HG03342 (cell line): ENCODE measurements at regions not wholly inside any gene's neighbourhood (a gene's known extent, or its start where the extent isn't known, plus 50 kb on each side); places are given as distances from the start of the nearest gene placed in this dataset.
"Not testable (repeated sequence)": the region's sequence is repeated elsewhere in the genome, so short reads cannot be mapped to it uniquely, and the experiment has no call there.

Source experiments
- ATAC-seq: cut with Tn5 transposase; IDR thresholded peaks from one replicate; pipeline ENCODE4 v1.9.1; 2021; ENCODE audit warnings: mild to moderate bottlenecking, moderate library complexity; ENCODE audit not compliant: unreplicated experiment

- ATAC-seq: no peak
Observed at GRCh38 chr13:76667551-76667950, 218.7 kb downstream of the KCTD12 start.

DNA sequence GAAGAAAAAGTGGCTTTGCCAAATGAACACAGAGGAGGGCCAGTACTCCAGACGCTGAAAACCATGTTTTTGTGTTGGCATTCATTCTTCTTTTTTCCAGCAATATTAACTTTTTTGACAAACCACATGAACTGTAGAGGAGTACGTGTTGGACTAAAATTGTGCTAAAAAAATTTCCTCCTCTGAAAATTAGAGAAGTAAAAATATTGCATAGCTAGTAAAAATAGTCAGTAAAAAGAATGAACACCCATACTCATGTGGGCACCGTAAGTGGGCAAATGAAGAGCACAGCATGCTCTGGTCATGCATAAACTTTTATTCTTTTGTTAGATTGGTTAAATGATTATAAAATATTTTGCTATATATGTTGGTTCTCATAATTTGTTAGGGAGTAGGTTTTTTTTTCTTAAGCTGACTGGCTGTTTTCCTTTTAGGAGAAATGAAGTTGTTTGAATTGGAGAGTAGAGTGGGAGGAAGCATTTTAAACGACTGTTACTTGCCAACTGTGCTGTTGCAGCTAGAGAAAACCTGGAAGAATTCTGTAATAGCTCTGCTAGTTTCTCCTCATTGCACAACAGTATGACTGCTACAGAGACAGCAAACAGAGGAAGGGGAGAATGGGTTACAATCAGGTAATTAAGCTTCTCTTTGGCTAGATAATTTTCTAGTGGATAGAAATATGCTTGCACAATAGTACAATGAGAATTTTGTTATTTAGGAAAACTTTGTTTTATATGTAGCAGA lies 222.4 kb downstream of the KCTD12 start:
- ATAC-seq: no peak

- not testable (repeated sequence) for ATAC-seq
Observed at GRCh38 chr13:76659074-76659473, 227.1 kb downstream of the KCTD12 start.

DNA sequence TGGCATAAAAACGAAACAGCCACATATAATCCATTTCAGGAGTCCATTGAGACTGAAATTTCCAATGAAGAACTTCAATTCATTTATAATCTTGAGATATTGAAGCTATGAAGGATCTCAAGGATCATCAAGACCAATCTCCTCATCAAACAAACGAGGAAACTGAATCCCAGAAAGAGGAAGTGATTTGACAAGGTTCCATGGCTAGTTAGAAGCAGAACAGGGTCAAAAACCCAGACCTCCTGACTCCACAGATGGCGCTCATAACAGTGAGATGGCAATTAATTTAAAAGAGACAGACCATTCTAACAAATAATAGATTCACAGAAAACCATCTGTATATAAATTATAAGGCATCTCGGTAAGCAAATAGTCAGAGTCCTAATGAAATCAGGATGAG lies 229.7 kb downstream of the KCTD12 start:
- ATAC-seq: no peak

DNA sequence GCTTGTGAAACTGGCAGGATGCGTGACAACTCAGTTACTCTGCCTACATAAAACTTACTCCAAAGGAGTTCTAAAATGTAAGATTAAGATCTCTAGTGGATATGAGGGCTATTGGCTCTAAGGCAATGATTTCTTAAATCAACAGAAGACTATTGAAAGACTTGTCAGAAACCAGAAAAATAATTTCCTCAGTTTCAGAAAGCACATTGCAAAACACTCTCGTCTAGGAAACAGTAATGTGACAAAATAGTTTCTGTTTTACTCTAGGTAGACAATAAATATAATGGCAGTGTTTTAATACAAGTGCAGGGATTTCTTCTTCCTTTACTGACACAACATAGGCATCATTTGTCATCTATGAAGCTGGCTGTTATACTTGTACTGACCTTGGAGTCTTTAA lies 230.1 kb downstream of the KCTD12 start:
- ATAC-seq: no peak

GRCh38 chr13:76654263-76654662 lies 231.9 kb downstream of the KCTD12 start:
- no peak for ATAC-seq

- no peak for ATAC-seq
Observed at GRCh38 chr13:76651286-76651685, 234.9 kb downstream of the KCTD12 start.

DNA sequence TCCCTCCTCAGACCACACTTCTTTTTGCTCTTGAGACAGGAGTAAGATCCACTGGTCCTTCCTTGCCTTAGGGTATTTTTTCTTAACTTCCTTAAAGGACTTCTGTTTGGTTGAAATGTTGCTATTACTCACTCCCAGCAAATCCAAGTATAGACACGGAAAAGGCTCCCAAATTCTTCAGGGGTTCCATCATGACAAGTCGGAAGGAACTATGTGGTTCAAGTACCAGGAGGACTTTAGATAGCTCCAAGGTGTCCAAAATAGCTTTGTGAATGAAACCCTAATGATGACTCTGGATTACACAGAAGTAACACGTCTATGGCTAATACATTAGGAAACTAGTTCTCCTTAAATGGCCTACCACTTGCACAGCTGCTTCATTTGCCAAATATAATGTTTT lies 238.7 kb downstream of the KCTD12 start:
- no peak for ATAC-seq

- ATAC-seq: no peak
Observed at GRCh38 chr13:76646946-76647345, 239.3 kb downstream of the KCTD12 start.

GRCh38 chr13:76645632-76646031 lies 240.6 kb downstream of the KCTD12 start:
- no peak for ATAC-seq

GRCh38 chr13:76644906-76645305 lies 241.3 kb downstream of the KCTD12 start:
- ATAC-seq: no peak

GRCh38 chr13:76643596-76643995 lies 242.6 kb downstream of the KCTD12 start:
- no peak for ATAC-seq

- ATAC-seq: no peak
Observed at GRCh38 chr13:76641056-76641455, 245.1 kb downstream of the KCTD12 start.

DNA sequence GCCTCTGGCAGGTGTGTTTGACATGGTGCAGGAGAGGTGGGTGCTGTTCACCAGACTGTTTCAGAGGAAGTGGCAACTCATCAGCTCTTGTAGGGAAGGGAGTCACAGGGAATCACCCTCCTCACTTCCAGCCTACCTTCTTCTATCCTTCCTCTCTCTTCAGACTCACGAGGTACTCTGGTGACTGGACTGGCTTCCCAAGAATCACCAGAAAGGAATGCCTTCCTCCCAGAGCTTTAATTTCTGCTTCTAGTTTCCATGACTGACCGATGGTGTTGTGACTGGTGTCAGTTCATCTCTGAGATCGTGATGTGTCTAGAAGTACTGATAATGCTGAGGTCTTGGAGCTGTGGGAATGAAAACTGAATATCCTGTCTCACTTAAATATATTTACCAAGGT lies 247.3 kb downstream of the KCTD12 start:
- ATAC-seq: no peak

GRCh38 chr13:76638181-76638580 lies 248.0 kb downstream of the KCTD12 start:
- no peak for ATAC-seq

- no peak for ATAC-seq
Observed at GRCh38 chr13:76637641-76638141, 248.5 kb downstream of the KCTD12 start.

- ATAC-seq: no peak
Observed at GRCh38 chr13:76636829-76637228, 249.4 kb downstream of the KCTD12 start.

DNA sequence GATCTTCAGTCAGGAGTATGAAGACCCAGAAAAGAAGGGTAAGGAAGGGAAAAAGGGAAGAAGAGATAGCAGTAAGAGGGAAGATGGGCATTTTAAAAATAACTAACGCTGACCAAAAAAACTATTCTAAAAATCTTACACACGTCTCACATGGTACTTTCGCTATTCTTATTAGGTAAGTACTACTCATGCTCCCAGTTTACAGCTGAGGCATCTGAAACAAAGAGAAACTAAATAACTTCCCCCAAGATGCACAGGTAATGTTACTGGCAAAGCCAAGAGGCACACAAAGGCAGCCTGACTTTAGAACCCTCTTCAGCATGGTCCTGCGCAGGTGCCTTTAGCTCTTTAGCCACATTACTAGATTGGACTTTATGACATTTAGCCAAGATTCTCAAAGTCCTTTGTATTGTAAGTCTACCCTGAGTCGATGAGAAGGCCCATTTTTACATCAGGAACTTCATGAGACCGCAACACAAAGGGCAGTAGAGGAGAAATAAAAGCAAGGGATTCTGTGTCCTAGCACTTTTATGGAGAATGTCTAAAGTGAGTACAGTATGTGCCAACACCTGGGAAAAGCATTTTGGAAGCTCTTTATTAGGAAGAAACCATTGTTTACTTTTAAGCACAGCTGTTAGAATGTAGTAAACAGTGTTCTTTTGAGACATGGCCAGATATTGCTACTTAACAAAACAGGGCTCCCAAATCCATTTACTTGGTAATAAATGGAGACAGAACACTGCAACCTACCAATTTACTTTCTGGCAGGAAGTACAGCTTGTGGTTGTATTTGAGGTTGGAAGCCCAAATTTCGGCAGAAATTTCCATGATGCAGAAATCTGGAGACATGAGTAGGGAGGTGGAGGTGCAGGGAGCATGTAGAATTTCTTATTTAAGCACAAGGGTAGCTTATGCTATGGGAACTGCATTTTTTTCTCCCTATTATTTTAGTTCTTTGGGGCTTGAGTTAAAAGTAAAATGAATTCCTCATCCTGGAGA lies 250.7 kb downstream of the KCTD12 start:
- no peak for ATAC-seq

GRCh38 chr13:76634431-76635191 lies 251.6 kb downstream of the KCTD12 start:
- ATAC-seq: no peak

DNA sequence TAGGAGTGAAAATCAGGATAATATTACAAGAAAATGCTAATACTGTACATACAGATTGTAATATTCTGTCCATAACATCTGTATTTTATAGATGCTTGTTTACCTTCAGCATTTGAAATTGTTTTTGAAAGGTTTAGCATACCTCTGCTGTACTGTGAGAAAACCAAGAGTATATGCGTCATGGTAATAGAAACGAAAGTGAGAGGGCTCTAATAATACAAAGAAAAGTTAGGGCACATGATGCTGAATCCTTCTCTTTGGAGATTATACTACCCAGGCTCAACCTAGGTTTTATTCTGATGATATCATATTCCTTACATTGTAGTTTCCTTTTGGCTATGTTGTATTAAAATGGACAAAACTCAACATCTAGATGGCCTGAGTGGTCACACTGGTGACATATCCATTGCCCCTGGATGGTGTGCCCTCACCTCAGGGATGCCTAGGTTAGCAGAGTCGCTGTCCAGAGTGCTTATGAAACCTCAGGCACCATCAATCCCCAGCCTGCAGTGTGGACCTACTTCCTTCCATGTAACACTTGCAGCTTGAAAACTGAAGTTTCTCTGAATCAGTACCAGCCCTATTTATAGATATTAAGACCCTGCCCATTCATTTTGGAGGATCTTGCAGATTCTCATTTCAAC lies 253.7 kb downstream of the KCTD12 start:
- ATAC-seq: no peak
